OCI-LY1 (cell line): ENCODE measurements at regions not wholly inside any gene's neighbourhood (a gene's known extent, or its start where the extent isn't known, plus 50 kb on each side); places are given as distances from the start of the nearest gene placed in this dataset.

Source experiments
- EZH2 ChIP-seq: fragments of 200-600 bp; sonication (generic), shearing (Covaris generic); IDR thresholded peaks from 2 replicates; pipeline ENCODE4 v1.8.0; 2017; ENCODE audit warnings: borderline replicate concordance, mixed run types, mild to moderate bottlenecking, antibody characterized with exemption, low read length, moderate library complexity, mixed read lengths
- TF ChIP-seq, protein P1 (sequence below): fragments of 200-600 bp; sonication (generic), shearing (Covaris generic); IDR thresholded peaks from 2 replicates; pipeline ENCODE4 v1.5.1; 2017; ENCODE audit warnings: mild to moderate bottlenecking, antibody characterized with exemption, low read length, moderate library complexity, mixed read lengths

DNA sequence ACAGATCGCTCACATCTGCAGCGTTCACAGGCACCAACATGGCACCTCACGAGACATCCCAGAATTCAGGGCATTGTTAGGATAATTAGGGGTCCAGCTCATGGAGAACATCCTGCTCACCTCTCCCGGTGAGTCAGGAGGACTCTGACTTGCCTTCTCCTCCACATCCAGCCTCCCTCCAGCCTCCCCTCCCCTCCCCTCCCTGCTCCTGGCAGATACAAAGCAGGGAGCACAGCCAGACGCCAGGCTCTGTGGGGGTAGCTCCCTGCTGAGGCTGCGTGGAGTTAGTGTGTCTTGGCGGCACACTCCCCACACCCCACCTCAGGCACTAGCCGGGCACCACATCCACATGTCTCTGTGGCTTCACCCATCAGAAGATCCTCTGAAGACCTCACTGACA is 320.6 kb downstream of the CXCL12 start:
- TF ChIP-seq, protein P1, sequence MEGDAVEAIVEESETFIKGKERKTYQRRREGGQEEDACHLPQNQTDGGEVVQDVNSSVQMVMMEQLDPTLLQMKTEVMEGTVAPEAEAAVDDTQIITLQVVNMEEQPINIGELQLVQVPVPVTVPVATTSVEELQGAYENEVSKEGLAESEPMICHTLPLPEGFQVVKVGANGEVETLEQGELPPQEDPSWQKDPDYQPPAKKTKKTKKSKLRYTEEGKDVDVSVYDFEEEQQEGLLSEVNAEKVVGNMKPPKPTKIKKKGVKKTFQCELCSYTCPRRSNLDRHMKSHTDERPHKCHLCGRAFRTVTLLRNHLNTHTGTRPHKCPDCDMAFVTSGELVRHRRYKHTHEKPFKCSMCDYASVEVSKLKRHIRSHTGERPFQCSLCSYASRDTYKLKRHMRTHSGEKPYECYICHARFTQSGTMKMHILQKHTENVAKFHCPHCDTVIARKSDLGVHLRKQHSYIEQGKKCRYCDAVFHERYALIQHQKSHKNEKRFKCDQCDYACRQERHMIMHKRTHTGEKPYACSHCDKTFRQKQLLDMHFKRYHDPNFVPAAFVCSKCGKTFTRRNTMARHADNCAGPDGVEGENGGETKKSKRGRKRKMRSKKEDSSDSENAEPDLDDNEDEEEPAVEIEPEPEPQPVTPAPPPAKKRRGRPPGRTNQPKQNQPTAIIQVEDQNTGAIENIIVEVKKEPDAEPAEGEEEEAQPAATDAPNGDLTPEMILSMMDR = no peak
- TF ChIP-seq EZH2 = no peak
